HEK293T (cell line): ENCODE measurements at regions not wholly inside any gene's neighbourhood (a gene's known extent, or its start where the extent isn't known, plus 50 kb on each side); places are given as distances from the start of the nearest gene placed in this dataset.

Source experiments
- ARNT ChIP-seq: fragments of 450-650 bp; IDR thresholded peaks from 2 replicates; pipeline ENCODE4 v1.6.1; 2017; ENCODE audit warnings: mild to moderate bottlenecking
- BHLHE40 ChIP-seq: fragments of 450-650 bp; IDR thresholded peaks from 2 replicates; pipeline ENCODE4 v1.6.1; 2016; ENCODE audit warnings: mild to moderate bottlenecking, moderate library complexity, borderline replicate concordance
- FOXA1 ChIP-seq: fragments of 450-650 bp; IDR thresholded peaks from 2 replicates; pipeline ENCODE4 v1.6.1; 2016; ENCODE audit warnings: mild to moderate bottlenecking
- FOXK2 ChIP-seq: fragments of 450-650 bp; IDR thresholded peaks from 2 replicates; pipeline ENCODE4 v1.6.1; 2016; ENCODE audit warnings: mild to moderate bottlenecking
- FOXM1 ChIP-seq: fragments of 450-650 bp; IDR thresholded peaks from 2 replicates; pipeline ENCODE4 v1.6.1; 2017; ENCODE audit warnings: mild to moderate bottlenecking, borderline replicate concordance
- HDGF ChIP-seq: fragments of 450-650 bp; IDR thresholded peaks from 2 replicates; pipeline ENCODE4 v1.6.1; 2017; ENCODE audit warnings: antibody characterized with exemption, borderline replicate concordance
- L3MBTL2 ChIP-seq: fragments of 450-650 bp; conservative IDR thresholded peaks from 2 replicates; pipeline ENCODE4 v1.6.1; 2016; ENCODE audit warnings: mild to moderate bottlenecking
- NFRKB ChIP-seq: fragments of 450-650 bp; IDR thresholded peaks from 2 replicates; pipeline ENCODE4 v1.6.1; 2016; ENCODE audit warnings: mild to moderate bottlenecking, moderate library complexity
- PKNOX1 ChIP-seq: fragments of 450-650 bp; IDR thresholded peaks from 2 replicates; pipeline ENCODE4 v1.6.1; 2016
- SP1 ChIP-seq: fragments of 450-650 bp; IDR thresholded peaks from 2 replicates; pipeline ENCODE4 v1.6.1; 2017
- TARDBP ChIP-seq: fragments of 450-650 bp; IDR thresholded peaks from 2 replicates; pipeline ENCODE4 v1.6.1; 2016
- ZNF384 ChIP-seq: fragments of 450-650 bp; IDR thresholded peaks from 2 replicates; pipeline ENCODE4 v1.6.1; 2016

GRCh38 chr2:111238296-111238695 lies 117.6 kb downstream of the BCL2L11 start:
- TF ChIP-seq FOXK2 (no peak), ZNF384 (no peak), SP1 (no peak), FOXA1 (no peak), HDGF (no peak), FOXM1 (no peak), L3MBTL2 (no peak), TARDBP (no peak), ARNT (no peak), BHLHE40 (no peak), NFRKB (no peak), PKNOX1 (no peak)
